Skeletal muscle satellite cell (primary cell): ENCODE measurements at regions not wholly inside any gene's neighbourhood (a gene's known extent, or its start where the extent isn't known, plus 50 kb on each side); places are given as distances from the start of the nearest gene placed in this dataset.

Experiments
- H3K27me3 ChIP-seq: 2 replicates; pipeline ENCODE4 v1.7.0; 2013; ENCODE audit warnings: low read length; ENCODE audit not compliant: control insufficient read depth, insufficient read depth
- H3K36me3 ChIP-seq: 2 replicates; pipeline ENCODE4 v1.7.0; 2013; ENCODE audit warnings: mild to moderate bottlenecking, control low read depth, low read length; ENCODE audit not compliant: insufficient read depth
- H3K4me1 ChIP-seq: 2 replicates; pipeline ENCODE4 v1.7.0; 2013; ENCODE audit warnings: low read length; ENCODE audit not compliant: control insufficient read depth, insufficient read depth
- H3K4me2 ChIP-seq: 2 replicates; pipeline ENCODE4 v1.7.0; 2013; ENCODE audit warnings: mild to moderate bottlenecking, low read length
- H3K4me3 ChIP-seq: 2 replicates; pipeline ENCODE4 v1.7.0; 2013; ENCODE audit warnings: low read length
- H3K9ac ChIP-seq: 2 replicates; pipeline ENCODE4 v1.7.0; 2013; ENCODE audit warnings: mild to moderate bottlenecking, low read depth, low read length, moderate library complexity
- H3K9me3 ChIP-seq: replicated peaks from 2 replicates; pipeline ENCODE4 v1.7.0; 2013; ENCODE audit warnings: mild to moderate bottlenecking, control low read depth, low read length

DNA sequence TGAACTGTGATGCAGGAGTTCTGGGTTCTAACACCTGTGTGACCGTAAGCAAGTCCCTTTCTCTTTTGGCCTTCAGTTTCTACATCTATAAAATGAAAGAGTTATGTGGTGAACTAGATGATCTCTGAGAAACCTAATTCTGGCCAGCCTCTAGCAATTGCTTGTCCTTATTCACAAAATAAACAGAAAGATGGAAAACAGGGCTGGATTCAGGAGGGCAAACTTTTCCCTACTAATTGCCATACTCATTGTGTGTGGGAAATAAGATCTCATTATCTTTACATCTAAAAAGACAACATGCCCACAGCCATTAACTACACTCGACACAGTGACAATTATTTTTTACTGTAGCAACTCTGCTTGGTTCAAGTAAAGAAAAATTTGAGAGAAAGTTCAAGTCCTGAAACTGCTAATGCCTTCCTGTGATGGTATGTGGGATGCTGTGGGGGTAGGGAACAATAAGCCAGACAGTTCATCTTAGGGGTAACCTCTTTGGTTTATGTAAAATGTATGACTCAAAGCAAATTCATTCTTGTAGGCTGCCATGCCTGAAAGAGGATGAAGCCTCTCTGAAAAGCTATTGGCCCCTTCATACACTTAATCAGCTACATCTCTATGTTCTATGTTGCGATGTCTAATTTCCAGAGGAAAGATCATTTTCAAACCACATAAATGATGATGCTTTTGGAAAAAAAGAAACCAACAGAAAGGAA lies 177.6 kb upstream of the BCL6 start:
- Histone ChIP-seq H3K36me3 (no peaks in the 10 kb centered on the region), H3K4me1 (peaks cover 12% of the 10 kb centered on the region), H3K4me2 (peak overlapping the region; percentile 47), H3K9ac (no peak overlapping the region), H3K27me3 (no peaks in the 10 kb centered on the region), H3K9me3 (no peaks in the 10 kb centered on the region), H3K4me3 (no peak overlapping the region)

DNA sequence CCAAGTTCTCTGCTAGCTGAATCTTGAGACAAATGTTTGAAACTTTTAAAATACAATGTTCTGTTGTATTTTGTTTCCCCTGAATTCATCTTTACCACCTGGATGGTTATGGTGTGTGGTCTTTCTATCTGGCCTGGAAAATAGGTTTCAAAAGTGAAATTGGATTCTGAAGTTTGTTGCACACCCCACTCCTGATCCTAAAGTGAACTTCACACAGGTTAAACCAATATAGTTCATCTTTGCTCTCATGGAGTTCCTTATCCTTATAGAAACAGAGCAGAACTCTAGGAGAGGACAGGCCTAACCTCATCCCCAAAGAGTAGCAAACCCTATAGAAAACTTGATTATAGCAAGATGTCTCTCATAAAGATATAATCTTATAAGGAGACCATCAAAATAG lies 179.4 kb upstream of the BCL6 start:
- Histone ChIP-seq H3K4me2 (no peak overlapping the region), H3K9ac (no peak overlapping the region), H3K4me1 (peaks cover 12% of the 10 kb centered on the region), H3K36me3 (no peaks in the 10 kb centered on the region), H3K4me3 (no peak overlapping the region), H3K27me3 (no peaks in the 10 kb centered on the region), H3K9me3 (no peaks in the 10 kb centered on the region)

GRCh38 chr3:187925326-187925725 lies 180.1 kb upstream of the BCL6 start:
- no peaks in the 10 kb centered on the region for H3K9me3 ChIP-seq
- no peak overlapping the region for H3K9ac ChIP-seq
- H3K4me1 ChIP-seq = peaks cover 12% of the 10 kb centered on the region
- no peak overlapping the region for H3K4me3 ChIP-seq
- no peak overlapping the region for H3K4me2 ChIP-seq
- H3K36me3 ChIP-seq = no peaks in the 10 kb centered on the region
- no peaks in the 10 kb centered on the region for H3K27me3 ChIP-seq

DNA sequence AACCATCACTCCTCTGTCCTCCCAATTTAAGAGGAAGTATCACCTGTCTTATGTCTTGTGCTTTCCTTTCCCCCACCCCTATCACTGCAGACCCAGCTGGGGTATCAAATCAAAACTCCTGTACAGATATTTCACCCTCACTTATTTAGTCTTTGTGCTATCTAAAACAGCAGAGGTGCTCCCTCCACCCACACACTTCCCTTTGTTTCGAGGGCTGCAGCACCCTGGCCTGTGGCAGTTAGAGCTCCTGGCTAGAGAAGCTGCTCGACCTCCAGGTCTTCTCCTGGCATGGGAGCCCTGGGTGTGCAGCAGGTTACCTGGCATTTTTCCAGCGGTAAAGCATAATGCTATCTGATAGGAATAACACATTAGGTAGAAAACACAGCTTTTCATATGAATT lies 181.4 kb upstream of the BCL6 start:
- Histone ChIP-seq H3K4me1 (peaks cover 12% of the 10 kb centered on the region), H3K4me3 (no peak overlapping the region), H3K9ac (no peak overlapping the region), H3K27me3 (no peaks in the 10 kb centered on the region), H3K36me3 (no peaks in the 10 kb centered on the region), H3K9me3 (no peaks in the 10 kb centered on the region), H3K4me2 (no peak overlapping the region)

- Histone ChIP-seq H3K4me3 (no peak overlapping the region), H3K4me2 (no peak overlapping the region), H3K36me3 (no peaks in the 10 kb centered on the region), H3K9ac (no peak overlapping the region), H3K4me1 (peaks cover 10% of the 10 kb centered on the region), H3K9me3 (no peaks in the 10 kb centered on the region), H3K27me3 (no peaks in the 10 kb centered on the region)
Measured at GRCh38 chr3:187927565-187927964, 182.3 kb upstream of the BCL6 start.

DNA sequence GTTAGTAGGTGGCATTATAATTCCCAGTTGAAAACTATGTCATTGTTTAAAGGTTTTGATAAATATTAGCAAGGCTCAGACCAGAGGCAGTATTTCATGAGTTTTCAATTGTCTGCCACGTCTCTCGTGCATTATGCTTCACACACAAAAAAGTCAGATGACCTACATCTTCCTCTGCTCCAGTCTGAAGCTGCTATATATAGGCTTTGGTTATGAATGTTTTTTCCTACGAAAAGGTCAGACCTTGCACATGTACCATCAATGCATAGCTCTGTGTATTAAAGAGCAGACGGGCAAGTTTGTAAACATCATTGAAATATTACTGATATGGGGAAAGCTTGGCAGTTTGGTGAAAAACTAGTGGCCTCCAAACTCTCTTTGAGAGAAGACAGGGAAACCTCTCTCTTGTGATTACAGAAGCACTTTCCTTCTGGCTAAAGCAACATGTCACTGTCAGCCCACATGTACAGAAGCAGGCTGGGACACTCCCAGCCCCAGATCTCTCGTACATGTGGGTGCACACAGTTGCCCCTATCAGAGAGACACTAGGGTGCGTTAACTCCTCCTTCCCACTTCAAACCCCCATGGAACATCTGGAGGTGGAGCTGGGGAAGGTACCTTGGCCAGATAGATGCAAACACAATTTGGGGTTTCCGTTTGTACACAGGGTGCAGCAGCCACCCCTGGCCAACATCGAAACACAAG lies 184.0 kb upstream of the BCL6 start:
- Histone ChIP-seq H3K9me3 (no peaks in the 10 kb centered on the region), H3K36me3 (no peaks in the 10 kb centered on the region), H3K4me3 (no peak overlapping the region), H3K9ac (no peak overlapping the region), H3K4me1 (no peaks in the 10 kb centered on the region), H3K27me3 (no peaks in the 10 kb centered on the region), H3K4me2 (no peak overlapping the region)

DNA sequence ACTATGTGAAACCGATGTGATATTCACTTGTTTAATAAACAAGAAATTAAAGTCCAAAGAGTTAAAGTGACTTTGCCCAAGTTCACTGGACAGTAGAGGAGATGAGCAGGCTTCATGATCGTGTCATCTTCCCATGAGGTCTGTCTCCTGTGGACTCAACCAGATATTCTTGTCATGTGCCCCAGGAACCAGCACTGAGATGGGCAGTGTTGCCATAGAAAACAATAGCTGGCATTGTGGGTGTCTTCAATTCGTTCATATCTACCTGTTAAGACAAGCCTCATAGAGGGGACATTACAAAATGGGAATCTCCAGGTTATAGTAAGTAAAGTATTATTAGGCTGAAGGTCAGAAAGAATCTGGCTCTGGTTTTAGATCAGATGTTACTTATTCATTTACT lies 184.8 kb upstream of the BCL6 start:
- H3K4me1 ChIP-seq = no peaks in the 10 kb centered on the region
- H3K9me3 ChIP-seq = no peaks in the 10 kb centered on the region
- H3K4me3 ChIP-seq = no peak overlapping the region
- H3K9ac ChIP-seq = no peak overlapping the region
- H3K27me3 ChIP-seq = no peaks in the 10 kb centered on the region
- no peaks in the 10 kb centered on the region for H3K36me3 ChIP-seq
- no peak overlapping the region for H3K4me2 ChIP-seq

DNA sequence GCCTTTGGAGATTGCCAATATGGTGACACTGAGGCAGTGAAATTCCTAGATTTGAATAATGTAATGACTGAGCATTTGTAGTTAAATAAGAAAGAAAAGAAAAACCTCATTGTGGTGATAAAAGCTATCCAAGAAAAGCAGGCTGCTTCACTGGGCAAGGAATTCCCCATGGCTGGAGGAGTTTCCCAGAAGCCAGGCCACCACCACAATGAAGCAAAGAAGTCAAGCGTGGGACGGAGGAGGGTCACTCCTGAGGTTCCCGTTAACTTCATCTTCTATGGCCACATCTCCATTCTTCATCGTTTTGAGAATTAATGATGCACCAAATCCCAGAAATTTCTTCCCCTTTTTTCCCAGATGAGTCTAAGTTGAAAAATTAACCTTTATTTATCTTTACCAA lies 185.8 kb upstream of the BCL6 start:
- H3K4me3 ChIP-seq = no peak overlapping the region
- peaks cover 5% of the 10 kb centered on the region for H3K4me1 ChIP-seq
- H3K36me3 ChIP-seq = no peaks in the 10 kb centered on the region
- no peak overlapping the region for H3K9ac ChIP-seq
- no peak overlapping the region for H3K4me2 ChIP-seq
- H3K27me3 ChIP-seq = no peaks in the 10 kb centered on the region
- H3K9me3 ChIP-seq = no peaks in the 10 kb centered on the region

- H3K36me3 ChIP-seq = no peaks in the 10 kb centered on the region
- H3K4me2 ChIP-seq = no peak overlapping the region
- peaks cover 5% of the 10 kb centered on the region for H3K4me1 ChIP-seq
- H3K4me3 ChIP-seq = no peak overlapping the region
- no peaks in the 10 kb centered on the region for H3K27me3 ChIP-seq
- H3K9ac ChIP-seq = no peak overlapping the region
- H3K9me3 ChIP-seq = no peaks in the 10 kb centered on the region
Measured at GRCh38 chr3:187931770-187932278, 186.6 kb upstream of the BCL6 start.

- H3K9me3 ChIP-seq = no peaks in the 10 kb centered on the region
- no peak overlapping the region for H3K4me2 ChIP-seq
- H3K36me3 ChIP-seq = no peaks in the 10 kb centered on the region
- no peak overlapping the region for H3K9ac ChIP-seq
- peaks cover 5% of the 10 kb centered on the region for H3K4me1 ChIP-seq
- no peaks in the 10 kb centered on the region for H3K27me3 ChIP-seq
- no peak overlapping the region for H3K4me3 ChIP-seq
Measured at GRCh38 chr3:187932530-187932929, 187.3 kb upstream of the BCL6 start.

- Histone ChIP-seq H3K9ac (no peak overlapping the region), H3K4me1 (peaks cover 5% of the 10 kb centered on the region), H3K36me3 (no peaks in the 10 kb centered on the region), H3K4me2 (no peak overlapping the region), H3K27me3 (no peaks in the 10 kb centered on the region), H3K4me3 (no peak overlapping the region), H3K9me3 (no peaks in the 10 kb centered on the region)
Measured at GRCh38 chr3:187935623-187936156, 190.4 kb upstream of the BCL6 start.
